Epithelial cell of esophagus (primary cell): ENCODE measurements at regions not wholly inside any gene's neighbourhood (a gene's known extent, or its start where the extent isn't known, plus 50 kb on each side); places are given as distances from the start of the nearest gene placed in this dataset.

Source experiments
- DNase-seq: peaks from one replicate; pipeline ENCODE4 v3.0.0; 2010; ENCODE audit warnings: low read depth
- H3K4me3 ChIP-seq: 2 replicates; pipeline ENCODE4 v1.5.1; 2011; ENCODE audit warnings: mild to moderate bottlenecking, low read length, control low read depth
- CTCF ChIP-seq: IDR thresholded peaks from 2 replicates; pipeline ENCODE4 v1.5.1; 2011; ENCODE audit warnings: low read depth, mild to moderate bottlenecking, low read length, control low read depth, inconsistent platforms; ENCODE audit not compliant: insufficient read depth; ENCODE audit errors: missing control alignments

- no peak for DNase-seq
- no peak for TF ChIP-seq CTCF
- no peak overlapping the region for H3K4me3 ChIP-seq
Measured at GRCh38 chr9:108356806-108357205, 499.0 kb downstream of the ACTL7B start.

- no peak for TF ChIP-seq CTCF
- DNase-seq: peak; percentile 93
- no peak overlapping the region for H3K4me3 ChIP-seq
Measured at GRCh38 chr9:108351571-108351970, 504.2 kb downstream of the ACTL7B start.

GRCh38 chr9:108347463-108348188 is 508.2 kb downstream of the ACTL7B start:
- no peak for DNase-seq
- no peak for TF ChIP-seq CTCF
- no peak overlapping the region for H3K4me3 ChIP-seq

GRCh38 chr9:108345826-108346225 is 510.0 kb downstream of the ACTL7B start:
- peak; percentile 32 for DNase-seq
- no peak overlapping the region for H3K4me3 ChIP-seq
- no peak for TF ChIP-seq CTCF

GRCh38 chr9:108339251-108339650 is 516.5 kb downstream of the ACTL7B start:
- no peak overlapping the region for H3K4me3 ChIP-seq
- no peak for DNase-seq
- TF ChIP-seq CTCF: no peak

- DNase-seq: no peak
- TF ChIP-seq CTCF: no peak
- no peak overlapping the region for H3K4me3 ChIP-seq
Measured at GRCh38 chr9:108336575-108336974, 519.2 kb downstream of the ACTL7B start.

- no peak for TF ChIP-seq CTCF
- no peak overlapping the region for H3K4me3 ChIP-seq
- DNase-seq: no peak
Measured at GRCh38 chr9:108333530-108333983, 522.2 kb downstream of the ACTL7B start.
